ENCODE measurements at regions not wholly inside any gene's neighbourhood (a gene's known extent, or its start where the extent isn't known, plus 50 kb on each side); places are given as distances from the start of the nearest gene placed in this dataset.
"Not testable (repeated sequence)": the region's sequence is repeated elsewhere in the genome, so short reads cannot be mapped to it uniquely, and the experiment has no call there.

DNA sequence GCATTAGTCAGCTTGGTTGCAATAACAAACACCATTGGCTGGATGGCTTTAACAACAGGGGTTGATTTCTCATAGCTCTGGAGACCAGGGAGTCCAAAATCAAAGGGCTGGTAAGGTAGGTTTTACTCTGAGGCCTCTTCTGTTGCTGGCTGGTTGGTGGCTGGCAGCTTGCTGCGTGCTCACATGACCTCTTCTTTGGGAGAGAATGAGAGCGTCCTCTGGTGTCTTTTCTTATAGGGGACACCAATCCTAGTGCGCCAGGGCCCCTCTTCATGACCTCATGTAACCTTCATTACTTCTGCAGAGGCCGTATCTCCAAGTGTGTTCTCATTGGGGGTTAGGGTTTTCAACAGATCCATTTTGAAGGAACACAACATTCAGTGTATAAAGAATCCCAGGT lies 1308.3 kb downstream of the TBC1D22A start:
- no peak for DNase-seq (ENCODE audit: low read depth in 3 of 3)

GRCh38 chr22:48070083-48070482 lies 1307.6 kb downstream of the TBC1D22A start:
- DNase-seq (ENCODE audit: low read depth in 3 of 3): no peak

GRCh38 chr22:48069256-48069655 lies 1306.8 kb downstream of the TBC1D22A start:
- DNase-seq (ENCODE audit: low read depth in 3 of 3): no peak

DNA sequence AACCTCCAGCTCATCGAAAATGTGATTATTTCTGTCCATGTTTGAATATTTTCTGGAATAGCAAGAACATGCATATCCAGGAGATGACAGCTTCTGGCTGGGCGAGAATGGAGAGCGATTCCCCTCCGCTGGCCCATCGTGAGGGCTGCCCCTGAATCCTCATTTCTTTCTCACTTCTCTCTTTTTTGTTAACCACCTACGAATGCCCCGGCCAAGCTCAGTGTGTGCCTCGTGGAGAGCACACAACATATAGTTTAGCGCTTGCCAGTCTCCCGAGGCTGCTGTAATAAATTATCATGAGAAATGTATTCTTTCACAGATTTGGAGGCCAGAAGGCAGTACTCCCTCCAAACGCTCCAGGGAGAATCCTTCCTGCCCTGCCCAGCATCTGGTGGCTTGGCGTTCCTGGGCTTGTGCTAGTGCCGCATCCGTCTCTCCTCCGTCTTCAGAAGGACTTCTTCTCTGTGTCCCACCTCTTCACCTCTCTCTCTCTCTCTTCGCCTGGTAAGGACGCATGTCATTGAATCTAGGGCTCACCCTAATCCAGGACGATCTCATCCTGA lies 1306.0 kb downstream of the TBC1D22A start:
- DNase-seq (ENCODE audit: low read depth in 3 of 3): no peak

DNA sequence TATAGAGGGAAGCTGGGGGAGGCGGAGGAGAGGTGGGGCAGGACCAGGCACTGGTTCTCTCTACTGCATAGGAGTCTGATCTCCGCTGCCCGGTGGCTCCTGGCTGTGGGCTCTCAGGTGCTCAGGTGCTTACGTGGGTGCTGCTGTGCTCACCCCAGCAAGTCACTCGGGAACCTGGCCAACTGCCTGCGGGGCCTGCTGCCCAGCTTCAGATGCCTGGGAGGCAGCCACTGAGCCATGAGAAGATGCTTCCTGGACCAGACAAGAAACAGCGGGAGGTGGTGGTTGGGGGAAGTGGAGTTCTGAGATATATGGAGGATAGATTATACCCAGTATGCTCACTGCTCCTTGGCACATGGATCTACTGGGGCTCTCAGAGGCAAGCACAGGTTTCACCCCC lies 1303.4 kb downstream of the TBC1D22A start:
- DNase-seq (ENCODE audit: low read depth in 3 of 3): no peak

- DNase-seq (ENCODE audit: low read depth in 3 of 3): no peak
Observed at GRCh38 chr22:48061726-48062125, 1299.3 kb downstream of the TBC1D22A start.

GRCh38 chr22:48060266-48060665 lies 1297.8 kb downstream of the TBC1D22A start:
- DNase-seq (ENCODE audit: low read depth in 3 of 3): no peak

DNA sequence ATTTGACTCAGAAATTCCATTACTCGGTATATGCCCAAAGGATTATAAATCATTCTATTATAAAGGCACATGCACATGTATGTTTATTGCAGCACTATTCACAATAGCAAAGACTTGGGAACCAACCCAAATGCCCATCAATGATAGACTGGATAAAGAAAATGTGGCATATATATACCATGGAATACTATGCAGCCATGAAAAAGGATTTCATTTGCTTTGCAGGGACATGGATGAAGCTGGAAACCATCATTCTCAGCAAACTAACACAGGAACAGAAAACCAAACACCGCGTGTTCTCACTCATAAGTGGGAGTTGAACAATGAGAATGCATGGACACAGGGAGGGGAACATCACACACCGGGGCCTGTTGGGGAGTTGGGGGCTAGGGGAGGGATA lies 1297.1 kb downstream of the TBC1D22A start:
- DNase-seq (ENCODE audit: low read depth in 3 of 3): not testable (repeated sequence)

- no peak for DNase-seq (ENCODE audit: low read depth in 3 of 3)
Observed at GRCh38 chr22:48057116-48057835, 1294.8 kb downstream of the TBC1D22A start.

DNA sequence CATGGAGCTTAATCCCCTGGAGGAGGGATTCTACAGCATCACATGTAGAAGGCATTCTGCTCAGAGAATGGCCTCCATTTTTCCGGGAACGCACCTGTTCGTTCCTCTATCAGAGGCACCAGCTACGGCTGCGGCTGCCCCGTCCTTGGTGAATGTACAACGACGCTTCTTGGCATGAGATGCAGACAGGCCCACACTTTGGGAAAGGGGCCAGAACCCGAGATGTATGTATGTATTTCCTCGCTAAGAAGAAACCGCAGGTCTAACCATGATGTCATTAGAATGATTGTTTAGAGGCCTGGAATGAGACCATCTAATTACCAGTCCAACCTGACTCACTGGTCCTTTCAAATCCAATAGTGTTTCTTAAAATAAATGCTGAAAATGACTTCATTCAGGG lies 1293.4 kb downstream of the TBC1D22A start:
- no peak for DNase-seq (ENCODE audit: low read depth in 3 of 3)

DNA sequence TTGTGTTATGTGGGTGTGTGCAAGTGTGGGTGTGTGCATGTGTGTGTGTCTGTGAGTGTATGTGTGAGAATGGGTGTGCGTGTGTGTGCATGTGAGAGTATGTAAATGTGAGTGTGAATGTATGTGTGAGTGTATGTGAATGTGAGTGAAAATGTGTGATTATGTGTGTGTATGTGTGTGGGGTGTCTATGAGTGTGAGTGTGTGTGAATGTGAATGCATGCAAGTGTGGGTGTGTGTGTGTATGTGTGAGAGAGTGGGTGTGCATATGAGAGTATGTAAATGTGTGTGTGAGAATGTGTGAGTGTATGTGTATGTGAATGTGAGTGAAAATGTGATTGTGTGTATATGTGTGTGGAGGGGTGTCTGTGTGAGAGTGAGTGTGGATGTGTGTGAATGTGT lies 1292.7 kb downstream of the TBC1D22A start:
- no peak for DNase-seq (ENCODE audit: low read depth in 3 of 3)

- DNase-seq (ENCODE audit: low read depth in 3 of 3): no peak
Observed at GRCh38 chr22:48054596-48054995, 1292.1 kb downstream of the TBC1D22A start.

DNA sequence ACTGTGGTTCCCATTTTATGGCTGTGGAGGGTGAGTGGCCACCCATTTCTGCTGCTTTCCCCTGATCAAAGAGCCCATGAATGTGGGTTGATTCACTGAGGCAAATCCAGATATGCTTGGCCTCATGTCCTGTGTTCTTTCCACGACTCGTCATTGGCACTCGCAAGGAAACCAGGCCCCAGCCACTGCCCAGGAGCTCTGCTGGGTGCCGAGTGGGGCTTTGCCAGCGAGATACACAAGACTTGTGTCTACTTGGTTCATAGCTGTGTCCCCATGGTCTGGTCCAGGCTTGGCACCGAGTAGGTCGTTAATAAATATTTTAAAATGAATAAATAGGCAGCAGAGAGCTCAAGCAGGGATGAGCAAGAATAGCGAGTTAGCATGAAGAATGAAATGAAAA lies 1291.5 kb downstream of the TBC1D22A start:
- no peak for DNase-seq (ENCODE audit: low read depth in 3 of 3)

DNA sequence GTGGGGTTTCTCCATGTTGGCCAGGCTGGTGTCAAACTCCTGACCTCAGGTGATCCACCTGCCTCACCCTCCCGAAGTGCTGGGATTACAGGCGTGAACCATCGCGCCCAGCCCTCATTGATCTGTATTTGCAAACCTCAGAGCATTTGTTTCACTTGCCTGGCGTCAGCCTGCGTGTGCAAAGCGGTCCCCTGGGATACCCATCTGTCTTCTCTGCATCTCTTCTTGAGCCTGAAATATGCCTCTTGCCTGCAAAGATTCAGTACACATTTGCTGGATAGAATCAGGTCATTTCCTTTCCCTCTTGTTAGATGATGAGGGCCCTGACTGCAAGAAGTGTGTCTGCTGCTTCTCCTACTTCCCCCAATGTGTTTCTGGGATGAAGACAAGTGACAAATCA lies 1291.0 kb downstream of the TBC1D22A start:
- DNase-seq (ENCODE audit: low read depth in 3 of 3): no peak

GRCh38 chr22:48052621-48052890 lies 1290.1 kb downstream of the TBC1D22A start:
- no peak for DNase-seq (ENCODE audit: low read depth in 3 of 3)

DNA sequence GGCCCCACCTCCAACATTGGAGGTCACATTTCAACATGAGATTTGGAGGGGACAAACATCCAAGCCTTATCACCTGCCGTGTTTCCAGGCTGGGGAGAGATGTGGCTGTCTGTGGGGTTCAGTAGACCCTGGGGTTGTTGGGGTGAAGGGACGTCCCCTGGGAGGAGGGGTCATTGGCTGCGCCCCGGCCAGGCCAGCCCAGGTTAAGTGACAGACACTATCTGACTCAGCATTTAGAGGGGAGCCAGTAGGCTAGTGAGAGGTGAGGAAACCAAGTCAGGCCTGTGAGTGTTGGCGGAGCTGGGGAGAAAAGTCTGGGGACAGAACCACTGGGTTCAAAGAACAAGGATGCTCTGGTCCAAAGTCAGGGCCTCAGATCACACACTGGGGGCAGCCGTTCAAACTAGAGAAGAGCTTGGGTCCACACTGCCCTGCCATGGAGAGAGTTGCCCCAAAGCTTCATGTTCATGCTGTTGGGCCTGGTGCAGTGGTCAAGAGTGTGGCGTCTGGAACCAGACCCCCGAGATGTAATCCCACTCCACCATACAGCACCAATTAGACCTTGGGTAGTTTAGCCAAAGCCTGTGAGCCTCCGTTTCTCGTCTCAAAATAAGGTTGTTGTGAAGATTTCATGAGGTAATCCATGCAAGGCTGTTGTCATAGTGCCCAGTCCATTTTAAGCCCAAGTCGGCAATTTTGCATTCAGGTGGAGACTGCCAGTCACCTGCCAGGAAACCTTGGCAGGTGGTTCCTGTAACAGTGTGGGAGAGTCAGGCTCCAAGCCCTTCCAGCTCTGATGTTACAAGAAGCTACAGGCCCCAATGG lies 1289.6 kb downstream of the TBC1D22A start:
- no peak for DNase-seq (ENCODE audit: low read depth in 3 of 3)

GRCh38 chr22:48050836-48051235 lies 1288.4 kb downstream of the TBC1D22A start:
- DNase-seq (ENCODE audit: low read depth in 3 of 3): no peak

- DNase-seq (ENCODE audit: low read depth in 3 of 3): no peak
Observed at GRCh38 chr22:48049116-48049515, 1286.7 kb downstream of the TBC1D22A start.

DNA sequence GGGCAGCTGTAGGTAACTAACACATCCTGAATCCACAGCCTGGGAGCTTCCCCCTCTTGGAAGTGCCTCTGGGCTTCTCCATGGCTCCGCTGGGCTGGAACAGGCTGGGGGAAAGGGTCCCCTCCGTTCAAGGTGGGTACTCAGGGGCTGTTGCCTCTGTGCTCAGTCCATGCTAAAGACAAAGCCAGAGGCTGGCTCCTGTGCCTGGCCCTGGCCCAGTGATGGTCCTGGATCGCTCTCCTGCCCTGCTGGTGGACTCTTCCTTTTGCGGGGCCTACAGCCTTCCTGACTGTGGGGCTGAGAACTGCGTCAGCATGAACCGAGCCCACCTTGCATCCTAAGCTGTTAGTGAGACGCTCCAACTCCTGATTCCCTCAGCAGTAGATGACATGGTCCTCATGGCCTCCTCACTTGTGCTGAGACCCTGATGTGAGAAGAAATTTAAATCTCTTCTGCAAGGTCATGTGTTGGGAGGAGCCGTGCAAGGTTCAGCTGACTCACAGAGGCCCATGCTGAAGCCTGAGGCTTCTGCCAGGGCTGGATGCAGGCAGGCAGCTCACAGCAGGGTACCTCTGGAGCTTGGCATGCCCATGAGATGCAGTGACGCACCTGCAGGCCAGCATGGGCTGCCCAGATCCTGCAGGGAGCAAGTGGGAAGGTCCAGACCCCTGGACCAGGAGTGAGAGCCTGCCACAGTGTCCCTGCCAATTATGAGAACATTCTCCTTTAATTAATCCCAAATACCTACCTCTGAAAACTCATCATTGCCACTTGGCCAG lies 1285.5 kb downstream of the TBC1D22A start:
- no peak for DNase-seq (ENCODE audit: low read depth in 3 of 3)

DNA sequence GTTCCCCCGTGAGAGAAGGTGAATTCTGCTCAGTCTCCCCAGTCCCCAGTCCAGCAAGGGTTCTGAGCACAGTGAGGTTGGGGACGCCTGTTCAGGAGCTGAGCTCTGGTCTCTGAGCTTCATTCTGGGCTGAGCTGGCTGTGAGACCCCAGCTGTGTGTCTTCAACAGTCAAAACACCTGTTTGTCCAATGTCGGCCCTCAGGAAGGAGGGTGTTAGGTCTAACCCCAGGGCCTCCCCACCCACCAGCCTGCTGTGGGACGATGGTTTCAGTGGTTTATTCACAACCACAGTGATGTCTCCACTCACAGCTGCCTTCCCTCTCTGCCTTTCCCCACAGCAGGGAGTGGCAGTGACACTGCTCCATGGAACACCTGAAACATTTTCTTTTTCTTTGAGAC lies 1282.9 kb downstream of the TBC1D22A start:
- no peak for DNase-seq (ENCODE audit: low read depth in 3 of 3)

DNA sequence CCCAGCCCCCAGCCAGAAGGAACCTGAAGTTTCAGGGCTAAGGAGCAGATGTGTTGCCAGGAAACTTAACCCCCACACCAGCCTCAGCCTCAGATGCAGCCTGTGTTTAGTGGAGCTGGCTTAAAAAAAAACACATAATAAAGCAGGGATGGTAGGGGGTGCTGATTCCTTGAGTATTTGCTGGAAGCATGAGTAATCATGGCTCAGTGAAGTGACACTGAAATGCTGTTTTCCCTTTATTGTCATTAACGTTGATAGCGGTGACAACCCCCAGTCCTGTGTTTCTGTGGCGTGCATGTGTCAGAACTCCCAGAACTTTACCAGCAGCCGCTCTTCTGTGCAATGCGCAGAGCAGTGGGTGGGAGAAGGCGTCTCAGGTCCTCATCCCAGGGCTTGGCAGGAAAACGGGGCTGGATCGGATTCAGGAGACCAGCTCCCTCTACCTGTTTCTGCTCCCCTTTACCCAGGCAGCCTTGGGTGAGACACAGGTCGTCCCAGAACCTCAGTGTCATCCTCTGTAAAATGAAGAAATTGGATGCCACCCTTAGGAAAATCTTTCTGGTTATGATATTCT lies 1282.1 kb downstream of the TBC1D22A start:
- no peak for DNase-seq (ENCODE audit: low read depth in 3 of 3)

DNA sequence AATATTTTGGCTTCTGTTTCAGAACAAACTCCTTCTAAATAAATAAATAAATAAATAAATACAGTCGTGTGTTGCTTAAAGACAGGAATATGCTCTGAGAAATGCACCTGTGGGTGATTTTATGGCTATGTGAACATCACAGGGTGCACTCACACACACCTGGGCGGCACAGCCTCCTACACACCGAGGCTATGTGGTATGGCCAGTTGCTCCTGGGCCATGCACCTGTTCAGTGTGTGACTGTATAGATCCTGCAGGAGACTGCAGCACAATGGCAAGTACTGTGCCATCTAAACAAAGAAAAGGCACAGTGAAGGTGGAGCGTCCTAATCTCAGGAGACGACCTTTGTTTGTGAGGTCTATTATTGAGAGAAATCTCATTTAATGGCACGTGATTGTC lies 1281.1 kb downstream of the TBC1D22A start:
- DNase-seq (ENCODE audit: low read depth in 3 of 3): no peak
